ENCODE measurements at regions not wholly inside any gene's neighbourhood (a gene's known extent, or its start where the extent isn't known, plus 50 kb on each side); places are given as distances from the start of the nearest gene placed in this dataset.
"Not testable (repeated sequence)": the region's sequence is repeated elsewhere in the genome, so short reads cannot be mapped to it uniquely, and the experiment has no call there.

- no peak for DNase-seq
Measured at GRCh38 chr11:22479971-22480720, 142.0 kb downstream of the SLC17A6 start.

GRCh38 chr11:22479208-22479607, 141.0 kb downstream of the SLC17A6 start:
- DNase-seq, result no peak

- no peak for DNase-seq
Measured at GRCh38 chr11:22478169-22478568, 140.0 kb downstream of the SLC17A6 start.

- DNase-seq, result no peak
Measured at GRCh38 chr11:22477312-22477711, 139.1 kb downstream of the SLC17A6 start.

- no peak for DNase-seq
Measured at GRCh38 chr11:22476589-22476988, 138.4 kb downstream of the SLC17A6 start.

GRCh38 chr11:22474616-22475015, 136.4 kb downstream of the SLC17A6 start:
- no peak for DNase-seq

GRCh38 chr11:22473586-22473985, 135.4 kb downstream of the SLC17A6 start:
- no peak for DNase-seq

- no peak for DNase-seq
Measured at GRCh38 chr11:22472306-22472705, 134.1 kb downstream of the SLC17A6 start.

GRCh38 chr11:22471385-22471784, 133.2 kb downstream of the SLC17A6 start:
- no peak for DNase-seq

GRCh38 chr11:22467741-22468140, 129.6 kb downstream of the SLC17A6 start:
- no peak for DNase-seq

- DNase-seq, result no peak
Measured at GRCh38 chr11:22467248-22467647, 129.1 kb downstream of the SLC17A6 start.

GRCh38 chr11:22466809-22467208, 128.6 kb downstream of the SLC17A6 start:
- DNase-seq, result no peak

- DNase-seq, result no peak
Measured at GRCh38 chr11:22466351-22466750, 128.2 kb downstream of the SLC17A6 start.

- DNase-seq, result no peak
Measured at GRCh38 chr11:22465620-22466019, 127.4 kb downstream of the SLC17A6 start.

GRCh38 chr11:22461626-22462025, 123.4 kb downstream of the SLC17A6 start:
- DNase-seq, result no peak

GRCh38 chr11:22460181-22460580, 122.0 kb downstream of the SLC17A6 start:
- no peak for DNase-seq

GRCh38 chr11:22459048-22459447, 120.9 kb downstream of the SLC17A6 start:
- no peak for DNase-seq

- no peak for DNase-seq
Measured at GRCh38 chr11:22458161-22458560, 120.0 kb downstream of the SLC17A6 start.

GRCh38 chr11:22456993-22457762, 119.0 kb downstream of the SLC17A6 start:
- no peak for DNase-seq

GRCh38 chr11:22454461-22455090, 116.4 kb downstream of the SLC17A6 start:
- no peak for DNase-seq

- no peak for DNase-seq
Measured at GRCh38 chr11:22449441-22449840, 111.3 kb downstream of the SLC17A6 start.

GRCh38 chr11:22444076-22444475, 105.9 kb downstream of the SLC17A6 start:
- DNase-seq, result no peak

GRCh38 chr11:22441831-22442230, 103.7 kb downstream of the SLC17A6 start:
- no peak for DNase-seq

GRCh38 chr11:22435582-22435981, 97.4 kb downstream of the SLC17A6 start:
- not testable (repeated sequence) for DNase-seq
